H1 (cell line): ENCODE measurements at regions not wholly inside any gene's neighbourhood (a gene's known extent, or its start where the extent isn't known, plus 50 kb on each side); places are given as distances from the start of the nearest gene placed in this dataset.

ENCODE experiments used
- CTCF ChIA-PET: fragments of 300-600 bp; sonication (Branson Sonifier 250); formaldehyde crosslinking; loops from one replicate; lab custom pipeline; 2021; ENCODE audit not compliant: partially characterized antibody; lab: Charles Lee
- POLR2A ChIA-PET: fragments of 300-600 bp; sonication (Branson Sonifier 250); formaldehyde crosslinking; loops from one replicate; lab custom pipeline; 2021; ENCODE audit warnings: inconsistent platforms; ENCODE audit not compliant: partially characterized antibody; lab: Charles Lee
- DNase-seq, 2 experiments: peaks; one replicate each; pipeline versions ENCODE4 v3.0.0 to v3.0.0-alpha.2; 2010 to 2022; ENCODE audit warnings: low spot score in 2 of 2, low read depth in 1 of 2, mixed read lengths in 1 of 2
- FAIRE-seq: peaks from 2 replicates; lab custom pipeline; 2011; peaks lifted over from hg19 to GRCh38; lab: Jason Lieb, UNC
- H2AFZ ChIP-seq: 2 replicates; pipeline ENCODE4 v1.8.1; 2012; ENCODE audit warnings: low read length, inconsistent platforms
- H2AK5ac ChIP-seq: 2 replicates; pipeline ENCODE4 v1.6.1; 2013; ENCODE audit warnings: low read depth, low read length
- H2BK120ac ChIP-seq: replicated peaks from 2 replicates; pipeline ENCODE3; 2013; ENCODE audit warnings: low read depth, low read length, inconsistent platforms
- H2BK12ac ChIP-seq: 2 replicates; pipeline ENCODE4 v1.6.1; 2013; ENCODE audit warnings: low read depth, low read length
- H2BK15ac ChIP-seq: 2 replicates; pipeline ENCODE4 v1.6.1; 2013; ENCODE audit warnings: low read length
- H2BK20ac ChIP-seq: 2 replicates; pipeline ENCODE4 v1.6.1; 2013; ENCODE audit warnings: low read length
- H2BK5ac ChIP-seq: 2 replicates; pipeline ENCODE4 v1.6.1; 2013; ENCODE audit warnings: low read depth, low read length
- H3K14ac ChIP-seq: 2 replicates; pipeline ENCODE4 v1.6.1; 2013; ENCODE audit warnings: inconsistent platforms; ENCODE audit not compliant: insufficient read length
- H3K18ac ChIP-seq: 2 replicates; pipeline ENCODE4 v1.6.1; 2013; ENCODE audit warnings: low read length; ENCODE audit errors: extremely low read depth
- H3K23ac ChIP-seq: 2 replicates; pipeline ENCODE4 v1.6.1; 2013; ENCODE audit warnings: inconsistent platforms; ENCODE audit not compliant: insufficient read length
- H3K23me2 ChIP-seq: 2 replicates; pipeline ENCODE4 v1.6.1; 2013; ENCODE audit warnings: low read depth, low read length
- H3K27ac ChIP-seq: 2 replicates; pipeline ENCODE4 v1.6.1; 2011; ENCODE audit warnings: low read depth, low read length, inconsistent platforms
- H3K27me3 ChIP-seq, 4 experiments: replicated peaks in 1 of 4; 1 replicate in 1 of 4; 2 replicates in 3 of 4; pipeline versions ENCODE4 v1.6.1 to v1.8.1; 2011 to 2013; ENCODE audit warnings: low read length in 3 of 4, mild to moderate bottlenecking in 3 of 4, inconsistent platforms in 2 of 4, mixed read lengths in 2 of 4, moderate library complexity in 1 of 4; ENCODE audit not compliant: control insufficient read depth in 3 of 4, insufficient read depth in 3 of 4; ENCODE audit errors: extremely low read depth in 1 of 4
- H3K36me3 ChIP-seq, 4 experiments: 2 replicates each; pipeline versions ENCODE4 v1.6.1 to v1.8.1; 2011 to 2013; ENCODE audit warnings: mild to moderate bottlenecking in 4 of 4, low read length in 3 of 4, moderate library complexity in 2 of 4, control low read depth in 1 of 4, inconsistent platforms in 1 of 4; ENCODE audit not compliant: insufficient read depth in 4 of 4, control insufficient read depth in 2 of 4
- H3K4ac ChIP-seq: replicated peaks from 2 replicates; pipeline ENCODE3; 2013; ENCODE audit warnings: low read length, low read depth, mixed read lengths, inconsistent platforms; ENCODE audit not compliant: insufficient read length
- H3K4me1 ChIP-seq, 4 experiments: replicated peaks in 1 of 4; 1 replicate in 1 of 4; 2 replicates in 3 of 4; pipeline versions ENCODE4 v1.6.1 to v1.8.1; 2011 to 2013; ENCODE audit warnings: low read length in 3 of 4, inconsistent platforms in 2 of 4, mixed read lengths in 1 of 4; ENCODE audit not compliant: insufficient read depth in 4 of 4, control insufficient read depth in 3 of 4
- H3K4me2 ChIP-seq, 2 experiments: 2 replicates each; pipeline versions ENCODE4 v1.6.1 to v1.8.1; 2011 to 2013; ENCODE audit warnings: low read depth in 2 of 2, low read length in 2 of 2, control low read depth in 1 of 2, inconsistent platforms in 1 of 2, mild to moderate bottlenecking in 1 of 2; ENCODE audit not compliant: insufficient read depth in 1 of 2
- H3K4me3 ChIP-seq, 4 experiments: fragments of 200-600, 300-600 bp in 1 of 4; sonication (generic), shearing (Covaris generic), sonication (Bioruptor Twin) in 1 of 4; 2 replicates each; pipeline versions ENCODE4 v1.5.1 to v1.8.1; 2011 to 2016; ENCODE audit warnings: low read length in 4 of 4, low read depth in 3 of 4, control low read depth in 2 of 4, inconsistent platforms in 2 of 4, mild to moderate bottlenecking in 2 of 4, mixed read lengths in 1 of 4, moderate library complexity in 1 of 4; ENCODE audit not compliant: insufficient read depth in 2 of 4; ENCODE audit errors: extremely low read depth in 1 of 4
- H3K56ac ChIP-seq: replicated peaks from 2 replicates; pipeline ENCODE3; 2013; ENCODE audit warnings: low read depth, mild to moderate bottlenecking, mixed read lengths, low read length, inconsistent platforms; ENCODE audit not compliant: insufficient read length
- H3K79me1 ChIP-seq: 2 replicates; pipeline ENCODE4 v1.6.1; 2013; ENCODE audit warnings: low read depth, low read length, control low read depth
- H3K79me2 ChIP-seq, 2 experiments: 2 replicates each; pipeline versions ENCODE4 v1.6.1 to v1.8.1; 2012 to 2013; ENCODE audit warnings: low read length in 2 of 2, mild to moderate bottlenecking in 2 of 2, inconsistent platforms in 1 of 2; ENCODE audit not compliant: insufficient read depth in 2 of 2, control insufficient read depth in 1 of 2
- H3K9ac ChIP-seq, 4 experiments: replicated peaks in 1 of 4; 1 replicate in 1 of 4; 2 replicates in 3 of 4; pipeline versions ENCODE4 v1.6.1 to v1.8.1; 2011 to 2013; ENCODE audit warnings: low read depth in 3 of 4, low read length in 3 of 4, control low read depth in 2 of 4, mild to moderate bottlenecking in 2 of 4, moderate library complexity in 2 of 4, inconsistent platforms in 1 of 4; ENCODE audit errors: extremely low read depth in 1 of 4
- H3K9me3 ChIP-seq, 2 experiments: 2 replicates each; pipeline versions ENCODE4 v1.6.1 to v1.8.1; 2012 to 2013; ENCODE audit warnings: mild to moderate bottlenecking in 2 of 2, moderate library complexity in 2 of 2, control low read depth in 1 of 2, inconsistent platforms in 1 of 2, low read depth in 1 of 2, low read length in 1 of 2, mixed read lengths in 1 of 2; ENCODE audit not compliant: insufficient read depth in 2 of 2
- H4K20me1 ChIP-seq, 2 experiments: replicated peaks in 1 of 2; 2 replicates each; pipeline versions ENCODE3 to v1.8.1; 2011 to 2013; ENCODE audit warnings: inconsistent platforms in 2 of 2, low read length in 2 of 2, mild to moderate bottlenecking in 1 of 2; ENCODE audit not compliant: insufficient read depth in 2 of 2, control insufficient read depth in 1 of 2
- H4K5ac ChIP-seq: 2 replicates; pipeline ENCODE4 v1.6.1; 2013; ENCODE audit warnings: low read length, low read depth, mixed read lengths, inconsistent platforms; ENCODE audit not compliant: insufficient read length
- H4K8ac ChIP-seq: 2 replicates; pipeline ENCODE4 v1.8.0; 2013; ENCODE audit warnings: mild to moderate bottlenecking, moderate library complexity, low read length, inconsistent platforms; ENCODE audit not compliant: insufficient read depth; ENCODE audit errors: extremely low read depth
- H4K91ac ChIP-seq: replicated peaks from 2 replicates; pipeline ENCODE3; 2013; ENCODE audit warnings: low read length, mixed read lengths, inconsistent platforms; ENCODE audit not compliant: insufficient read length
- BACH1 ChIP-seq: IDR thresholded peaks from 2 replicates; pipeline ENCODE4 v1.6.1; 2012; ENCODE audit warnings: low read length, improper control_type of control experiment
- BCL11A ChIP-seq, 2 experiments: IDR thresholded peaks; one replicate each; pipeline ENCODE4 v1.6.1; 2011; ENCODE audit warnings: low read depth in 2 of 2, low read length in 2 of 2, mild to moderate bottlenecking in 2 of 2
- CBX5 ChIP-seq: fragments of 300-800, 300-1000 bp; sonication (generic); IDR thresholded peaks from 2 replicates; pipeline ENCODE4 v1.7.1; 2016; ENCODE audit warnings: antibody characterized with exemption, low read length, low read depth
- CBX8 ChIP-seq: fragments of 300-800, 300-1000 bp; sonication (generic); IDR thresholded peaks from 2 replicates; pipeline ENCODE4 v1.7.1; 2016; ENCODE audit warnings: low read depth, low read length, borderline replicate concordance
- GABPA ChIP-seq: IDR thresholded peaks from 2 replicates; pipeline ENCODE4 v1.6.1; 2011; ENCODE audit warnings: mild to moderate bottlenecking, low read length, moderate library complexity, borderline replicate concordance; ENCODE audit not compliant: insufficient read depth
- POLR2AphosphoS5 ChIP-seq: IDR thresholded peaks from 2 replicates; pipeline ENCODE4 v1.6.1; 2011; ENCODE audit warnings: low read depth, low read length
- RBBP5 ChIP-seq: IDR thresholded peaks from 2 replicates; pipeline ENCODE4 v1.7.1; 2012; ENCODE audit warnings: low read depth, mild to moderate bottlenecking, inconsistent platforms, low read length, moderate library complexity, borderline replicate concordance
- RFX5 ChIP-seq: IDR thresholded peaks from 2 replicates; pipeline ENCODE4 v1.6.1; 2011; ENCODE audit warnings: low read depth, low read length, improper control_type of control experiment, borderline replicate concordance
- WGBS, 2 experiments: shearing (Covaris generic) in 1 of 2; methylation state at CpG; one replicate each; pipeline versions ENCODE4 v1.1.6 to v1.1.7; 2013 to 2015; ENCODE audit warnings: low lambda C conversion rate in 2 of 2, mixed read lengths in 2 of 2, inconsistent platforms in 1 of 2, low coverage in 1 of 2, missing lambda C conversion rate in 1 of 2; ENCODE audit not compliant: insufficient replicate concordance in 2 of 2, insufficient coverage in 1 of 2, insufficient read length in 1 of 2; ENCODE audit errors: extremely low coverage in 1 of 2, missing lambda C conversion rate in 1 of 2; 5-methylcytosine and 5-hydroxymethylcytosine counted together

DNA sequence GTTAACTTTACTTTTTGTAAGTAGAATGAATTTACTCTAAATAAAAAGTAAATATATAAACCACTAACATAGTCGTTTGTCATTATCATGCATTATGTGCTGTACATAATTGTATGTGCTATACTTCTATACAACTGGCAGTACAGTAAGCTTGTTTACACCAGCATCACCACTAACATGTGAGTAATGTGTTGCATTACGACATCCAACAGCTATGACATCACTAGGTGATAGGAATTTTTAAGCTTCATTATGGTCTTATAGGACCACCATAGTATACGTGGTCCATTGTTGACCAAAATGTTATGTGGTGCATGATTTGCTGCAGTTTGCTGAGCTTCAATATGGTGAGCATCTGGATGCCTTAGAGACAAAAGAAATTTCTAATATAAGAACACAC, 819.1 kb upstream of the GRAMD2B start:
- H2BK20ac ChIP-seq: no peak overlapping the region
- H3K4me1 ChIP-seq: no peaks in the 10 kb centered on the region
- H2AK5ac ChIP-seq: no peak overlapping the region
- POLR2A ChIA-PET: no interaction called here
- no peak overlapping the region for H3K9ac ChIP-seq
- H3K27ac ChIP-seq: no peak overlapping the region
- TF ChIP-seq RFX5 (no peak), CBX8 (no peak), CBX5 (no peak), RBBP5 (no peak), BACH1 (no peak), BCL11A (IDR thresholded peaks at IDR 0.05; ENCODE audit: low read depth in 2 of 2, low read length in 2 of 2) (no peak), GABPA (no peak), POLR2AphosphoS5 (no peak)
- no peaks in the 10 kb centered on the region for H3K9me3 ChIP-seq
- no peak overlapping the region for H2BK120ac ChIP-seq
- H3K23me2 ChIP-seq: no peaks in the 10 kb centered on the region
- no peak overlapping the region for H3K4ac ChIP-seq
- no peak for FAIRE-seq
- no peak overlapping the region for H3K4me2 ChIP-seq
- no peak overlapping the region for H4K91ac ChIP-seq
- no peak overlapping the region for H2BK15ac ChIP-seq
- H4K8ac ChIP-seq: no peak overlapping the region
- H2BK5ac ChIP-seq: no peak overlapping the region
- no peaks in the 10 kb centered on the region for H3K79me1 ChIP-seq
- no peak overlapping the region for H3K4me3 ChIP-seq
- CTCF ChIA-PET: interaction anchor here (0.6 to 1.7 kb wide), 3 partner anchors 8 to 481 kb away, joined by 3 to 5 read pairs (median 4); no protein-coding TSS in a partner anchor
- H2BK12ac ChIP-seq: no peak overlapping the region
- H3K56ac ChIP-seq: no peak overlapping the region
- no peak overlapping the region for H2AFZ ChIP-seq
- DNase-seq: no peak
- H3K23ac ChIP-seq: no peak overlapping the region
- H3K18ac ChIP-seq: no peak overlapping the region
- 88% methylated on average over 3 of the region's 3 CpGs; no CpG with 5 or more reads in 1 of the 2 experiments for WGBS, 2 experiments
- no peaks in the 10 kb centered on the region for H4K20me1 ChIP-seq
- H3K79me2 ChIP-seq: no peaks in the 10 kb centered on the region
- no peaks in the 10 kb centered on the region for H3K36me3 ChIP-seq
- no peaks in the 10 kb centered on the region for H3K27me3 ChIP-seq
- H4K5ac ChIP-seq: no peak overlapping the region
- H3K14ac ChIP-seq: no peak overlapping the region
